ENCODE measurements at regions not wholly inside any gene's neighbourhood (a gene's known extent, or its start where the extent isn't known, plus 50 kb on each side); places are given as distances from the start of the nearest gene placed in this dataset.

DNA sequence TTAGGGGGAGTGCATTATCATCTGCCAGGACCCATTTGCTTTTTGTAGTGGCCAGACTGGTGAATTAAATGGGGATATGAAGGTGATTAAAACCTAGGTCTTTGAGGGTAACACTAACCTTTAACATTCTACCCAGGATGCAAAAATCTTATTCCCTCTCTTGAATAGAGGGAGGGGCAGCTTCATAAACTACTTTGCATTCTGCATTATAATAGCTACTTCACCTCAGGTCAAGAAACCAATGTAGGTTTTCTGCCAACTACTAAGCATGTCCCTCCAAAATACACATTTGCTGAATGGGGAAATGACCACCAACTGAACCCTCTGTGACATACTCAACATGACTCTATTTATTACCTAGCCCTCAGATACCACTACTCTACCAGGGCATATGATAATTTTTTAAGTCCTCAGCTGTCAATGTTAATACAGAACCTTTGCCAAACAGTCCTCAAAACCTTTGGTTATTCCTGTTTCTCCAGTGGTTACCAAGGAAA lies 477.6 kb upstream of the CD180 start:
- TF ChIP-seq POLR2A (IDR thresholded peaks at IDR 0.05; ENCODE audit: low read depth, low read length) (no peak), FOS (IDR thresholded peaks at IDR 0.05; ENCODE audit: borderline replicate concordance, insufficient read depth, low read length) (no peak), POLR2AphosphoS5 (IDR thresholded peaks at IDR 0.05; ENCODE audit: insufficient read depth, low read depth, low read length) (no peak), MYC (IDR thresholded peaks at IDR 0.05; ENCODE audit: low read depth, low read length) (no peak), GATA2 (IDR thresholded peaks at IDR 0.05; ENCODE audit: insufficient read depth, insufficient read length, low read depth, low read length) (no peak), EZH2 (IDR thresholded peaks at IDR 0.05; ENCODE audit: borderline replicate concordance, low read depth, low read length, severe bottlenecking) (no peak), JUN (IDR thresholded peaks at IDR 0.05; ENCODE audit: borderline replicate concordance, insufficient read depth, insufficient read length, low read depth) (no peak)
- TF ChIP-seq, protein P1, sequence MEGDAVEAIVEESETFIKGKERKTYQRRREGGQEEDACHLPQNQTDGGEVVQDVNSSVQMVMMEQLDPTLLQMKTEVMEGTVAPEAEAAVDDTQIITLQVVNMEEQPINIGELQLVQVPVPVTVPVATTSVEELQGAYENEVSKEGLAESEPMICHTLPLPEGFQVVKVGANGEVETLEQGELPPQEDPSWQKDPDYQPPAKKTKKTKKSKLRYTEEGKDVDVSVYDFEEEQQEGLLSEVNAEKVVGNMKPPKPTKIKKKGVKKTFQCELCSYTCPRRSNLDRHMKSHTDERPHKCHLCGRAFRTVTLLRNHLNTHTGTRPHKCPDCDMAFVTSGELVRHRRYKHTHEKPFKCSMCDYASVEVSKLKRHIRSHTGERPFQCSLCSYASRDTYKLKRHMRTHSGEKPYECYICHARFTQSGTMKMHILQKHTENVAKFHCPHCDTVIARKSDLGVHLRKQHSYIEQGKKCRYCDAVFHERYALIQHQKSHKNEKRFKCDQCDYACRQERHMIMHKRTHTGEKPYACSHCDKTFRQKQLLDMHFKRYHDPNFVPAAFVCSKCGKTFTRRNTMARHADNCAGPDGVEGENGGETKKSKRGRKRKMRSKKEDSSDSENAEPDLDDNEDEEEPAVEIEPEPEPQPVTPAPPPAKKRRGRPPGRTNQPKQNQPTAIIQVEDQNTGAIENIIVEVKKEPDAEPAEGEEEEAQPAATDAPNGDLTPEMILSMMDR (IDR thresholded peaks at IDR 0.05; ENCODE audit: extremely low read depth in 1 of 2, insufficient read depth in 1 of 2, low read depth in 1 of 2, low read length in 2 of 2): no peak
- TF ChIP-seq, protein P2, sequence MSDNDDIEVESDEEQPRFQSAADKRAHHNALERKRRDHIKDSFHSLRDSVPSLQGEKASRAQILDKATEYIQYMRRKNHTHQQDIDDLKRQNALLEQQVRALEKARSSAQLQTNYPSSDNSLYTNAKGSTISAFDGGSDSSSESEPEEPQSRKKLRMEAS (IDR thresholded peaks at IDR 0.05; ENCODE audit: insufficient read depth, insufficient read length): no peak
- no peaks in the 10 kb centered on the region for H3K9me1 ChIP-seq (replicated peaks; ENCODE audit: control insufficient read depth, extremely low read depth, insufficient read depth, low read length)
- no peak overlapping the region for H3K4me2 ChIP-seq (ENCODE audit: insufficient read depth, low read length)
- H4K20me1 ChIP-seq (replicated peaks; ENCODE audit: control insufficient read depth, extremely low read depth, insufficient read depth, low read length): no peaks in the 10 kb centered on the region
- H3K9ac ChIP-seq (replicated peaks; ENCODE audit: extremely low read depth, insufficient read depth, low read length): no peak overlapping the region
- DNase-seq (ENCODE audit: low read depth, low spot score): no peak
- H3K27me3 ChIP-seq (ENCODE audit: control insufficient read depth in 2 of 2, insufficient read depth in 2 of 2, low read length in 2 of 2): no peaks in the 10 kb centered on the region
- no peak overlapping the region for H2AFZ ChIP-seq (ENCODE audit: low read depth, low read length)
- H3K4me1 ChIP-seq (ENCODE audit: control insufficient read depth, extremely low read depth, insufficient read depth, low read length): no peaks in the 10 kb centered on the region
- no peaks in the 10 kb centered on the region for H3K79me2 ChIP-seq (ENCODE audit: control insufficient read depth, insufficient read depth, low read length)
- intact Hi-C loops (cut with micrococcal nuclease) (no loop called here), dilution Hi-C loops (cut with MboI; ENCODE audit: extremely low pct_ligation_motif_present, low sequenced_read_pairs) (no loop called here)
- no peaks in the 10 kb centered on the region for H3K9me3 ChIP-seq (replicated peaks; ENCODE audit: control insufficient read depth, insufficient read depth, low read length)
- ChIA-PET POLR2A (no interaction called here), CTCF (no interaction called here)
- no peak for FAIRE-seq
- BruUV-seq (replicated peaks): no TSS peak
- H3K27ac ChIP-seq (ENCODE audit: insufficient read depth, low read depth, low read length): no peak overlapping the region
- no peak overlapping the region for H3K4me3 ChIP-seq (replicated peaks in 1 of 3; ENCODE audit: insufficient read depth in 1 of 3, low read depth in 1 of 3, low read length in 3 of 3)
- no peaks in the 10 kb centered on the region for H3K36me3 ChIP-seq (ENCODE audit: control insufficient read depth in 2 of 2, extremely low read depth in 1 of 2, insufficient read depth in 2 of 2, low read length in 2 of 2)

Measured in endothelial cell of umbilical vein (primary cell).